ENCODE measurements at regions not wholly inside any gene's neighbourhood (a gene's known extent, or its start where the extent isn't known, plus 50 kb on each side); places are given as distances from the start of the nearest gene placed in this dataset.

DNA sequence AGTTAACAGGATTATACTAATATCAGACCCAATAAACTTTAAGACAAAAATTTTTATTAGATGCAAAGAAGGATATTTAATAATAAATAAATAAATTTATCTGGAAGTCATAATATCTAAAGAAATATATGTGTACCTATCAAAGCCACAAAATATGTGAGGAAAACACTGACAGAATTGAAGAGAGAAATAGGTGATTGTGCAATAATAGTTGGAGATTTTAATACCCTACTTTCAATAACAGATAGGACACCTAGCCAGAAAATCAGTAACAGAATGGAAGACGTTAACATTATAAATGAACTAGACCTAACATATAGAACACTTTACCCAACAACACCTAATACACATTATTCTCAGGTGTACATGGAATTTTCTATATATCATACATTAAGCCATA, 541.4 kb upstream of the SMC2 start:
- Mint-ChIP-seq H3K4me1 (no peaks in the 10 kb centered on the region), H3K27me3 (ENCODE audit: insufficient read depth, low read depth, poor library complexity) (peaks cover 2% of the 10 kb centered on the region), H3K4me3 (no peak overlapping the region), H3K9me3 (peaks cover 93% of the 10 kb centered on the region), H3K27ac (no peak overlapping the region), H3K36me3 (ENCODE audit: low read depth) (peaks cover 23% of the 10 kb centered on the region)
- no peaks in the 10 kb centered on the region for H3K79me2 ChIP-seq (replicated peaks; ENCODE audit: insufficient read depth)
- ATAC-seq = no peak
- H3F3A ChIP-seq (replicated peaks; ENCODE audit: low read depth) = no peaks in the 10 kb centered on the region
- H3K9me2 ChIP-seq (ENCODE audit: insufficient read depth) = no peaks in the 10 kb centered on the region
- no peak overlapping the region for H3K4me2 ChIP-seq
- no peaks in the 10 kb centered on the region for H4K20me1 ChIP-seq (replicated peaks; ENCODE audit: insufficient read depth)
- no peak overlapping the region for H3K4me3 ChIP-seq
- no peak overlapping the region for H3K27ac ChIP-seq (ENCODE audit: low read depth)
- TF ChIP-seq EZH2 (IDR thresholded peaks at IDR 0.05; ENCODE audit: low read depth, unreplicated experiment) (no peak), ZNF331 (CRISPR knock-in tag; IDR thresholded peaks at IDR 0.05; ENCODE audit: low read depth) (no peak), STAT1 (IDR thresholded peaks at IDR 0.05; ENCODE audit: unreplicated experiment) (no peak)
- TF ChIP-seq, protein P1, sequence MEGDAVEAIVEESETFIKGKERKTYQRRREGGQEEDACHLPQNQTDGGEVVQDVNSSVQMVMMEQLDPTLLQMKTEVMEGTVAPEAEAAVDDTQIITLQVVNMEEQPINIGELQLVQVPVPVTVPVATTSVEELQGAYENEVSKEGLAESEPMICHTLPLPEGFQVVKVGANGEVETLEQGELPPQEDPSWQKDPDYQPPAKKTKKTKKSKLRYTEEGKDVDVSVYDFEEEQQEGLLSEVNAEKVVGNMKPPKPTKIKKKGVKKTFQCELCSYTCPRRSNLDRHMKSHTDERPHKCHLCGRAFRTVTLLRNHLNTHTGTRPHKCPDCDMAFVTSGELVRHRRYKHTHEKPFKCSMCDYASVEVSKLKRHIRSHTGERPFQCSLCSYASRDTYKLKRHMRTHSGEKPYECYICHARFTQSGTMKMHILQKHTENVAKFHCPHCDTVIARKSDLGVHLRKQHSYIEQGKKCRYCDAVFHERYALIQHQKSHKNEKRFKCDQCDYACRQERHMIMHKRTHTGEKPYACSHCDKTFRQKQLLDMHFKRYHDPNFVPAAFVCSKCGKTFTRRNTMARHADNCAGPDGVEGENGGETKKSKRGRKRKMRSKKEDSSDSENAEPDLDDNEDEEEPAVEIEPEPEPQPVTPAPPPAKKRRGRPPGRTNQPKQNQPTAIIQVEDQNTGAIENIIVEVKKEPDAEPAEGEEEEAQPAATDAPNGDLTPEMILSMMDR (conservative IDR thresholded peaks at IDR 0.05; ENCODE audit: low read depth in 2 of 2) = no peak
- H2AFZ ChIP-seq = no peak overlapping the region
- no peaks in the 10 kb centered on the region for H3K27me3 ChIP-seq (ENCODE audit: insufficient read depth)
- no peaks in the 10 kb centered on the region for H3K4me1 ChIP-seq (ENCODE audit: insufficient read depth)
- peaks cover 3% of the 10 kb centered on the region; the same call in 1 of the 2 replicates for H3K36me3 ChIP-seq (ENCODE audit: insufficient read depth)
- no peak for DNase-seq (ENCODE audit: low spot score)

DNA sequence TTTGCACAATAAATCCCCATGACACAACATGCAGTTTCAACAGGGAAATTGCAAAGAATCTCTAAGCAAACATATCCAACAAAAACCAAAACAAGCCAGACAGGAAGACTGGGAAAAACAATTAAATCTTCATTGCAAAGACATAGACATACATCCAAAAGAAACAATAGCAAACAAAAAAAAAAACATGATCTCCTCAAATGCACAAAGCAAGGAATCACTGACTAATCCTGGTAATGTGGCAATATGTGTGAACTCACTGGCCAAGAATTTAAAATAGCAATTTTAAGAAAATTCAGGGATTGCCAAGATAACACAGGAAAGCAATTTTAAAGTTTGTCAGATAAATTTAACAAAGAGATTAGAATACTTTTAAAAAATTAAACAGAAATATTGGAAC, 520.1 kb upstream of the SMC2 start:
- Mint-ChIP-seq H3K9me3 (peaks cover 87% of the 10 kb centered on the region), H3K4me3 (no peak overlapping the region)
- TF ChIP-seq CREB1 (CRISPR knock-in tag; IDR thresholded peaks at IDR 0.05; ENCODE audit: low read depth) = no peak
- no peak for TF ChIP-seq JUNB (IDR thresholded peaks at IDR 0.05; ENCODE audit: unreplicated experiment)
- no peak for TF ChIP-seq EZH2 (IDR thresholded peaks at IDR 0.05; ENCODE audit: low read depth, unreplicated experiment)
- TF ChIP-seq POLR2AphosphoS5 (IDR thresholded peaks at IDR 0.05; ENCODE audit: low read depth) = no peak
- TF ChIP-seq ZNF462 (CRISPR knock-in tag; IDR thresholded peaks at IDR 0.05) = no peak
- TF ChIP-seq ZNF114 (CRISPR knock-in tag; IDR thresholded peaks at IDR 0.05) = no peak
- TF ChIP-seq, protein P2, sequence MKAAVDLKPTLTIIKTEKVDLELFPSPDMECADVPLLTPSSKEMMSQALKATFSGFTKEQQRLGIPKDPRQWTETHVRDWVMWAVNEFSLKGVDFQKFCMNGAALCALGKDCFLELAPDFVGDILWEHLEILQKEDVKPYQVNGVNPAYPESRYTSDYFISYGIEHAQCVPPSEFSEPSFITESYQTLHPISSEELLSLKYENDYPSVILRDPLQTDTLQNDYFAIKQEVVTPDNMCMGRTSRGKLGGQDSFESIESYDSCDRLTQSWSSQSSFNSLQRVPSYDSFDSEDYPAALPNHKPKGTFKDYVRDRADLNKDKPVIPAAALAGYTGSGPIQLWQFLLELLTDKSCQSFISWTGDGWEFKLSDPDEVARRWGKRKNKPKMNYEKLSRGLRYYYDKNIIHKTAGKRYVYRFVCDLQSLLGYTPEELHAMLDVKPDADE (IDR thresholded peaks at IDR 0.05) = no peak
- TF ChIP-seq ZNF331 (CRISPR knock-in tag; IDR thresholded peaks at IDR 0.05; ENCODE audit: low read depth) = no peak
- no peak for TF ChIP-seq STAT1 (IDR thresholded peaks at IDR 0.05; ENCODE audit: unreplicated experiment)

More for the DNA sequence above, 520.1 kb upstream of the SMC2 start:
- Histone ChIP-seq H3K36me3 (ENCODE audit: insufficient read depth) (peaks cover 4% of the 10 kb centered on the region), H3K79me2 (replicated peaks; ENCODE audit: insufficient read depth) (no peaks in the 10 kb centered on the region), H3K27ac (ENCODE audit: low read depth) (no peak overlapping the region), H3K4me1 (ENCODE audit: insufficient read depth) (no peaks in the 10 kb centered on the region), H3K27me3 (ENCODE audit: insufficient read depth) (no peaks in the 10 kb centered on the region), H2AFZ (no peak overlapping the region), H4K20me1 (replicated peaks; ENCODE audit: insufficient read depth) (no peaks in the 10 kb centered on the region), H3K4me3 (no peak overlapping the region), H3K4me2 (no peak overlapping the region), H3F3A (replicated peaks; ENCODE audit: low read depth) (no peaks in the 10 kb centered on the region), H3K9me2 (ENCODE audit: insufficient read depth) (no peaks in the 10 kb centered on the region)
- Mint-ChIP-seq H3K27me3 (ENCODE audit: insufficient read depth, low read depth, poor library complexity) (no peaks in the 10 kb centered on the region), H3K36me3 (ENCODE audit: low read depth) (peaks cover 17% of the 10 kb centered on the region), H3K4me1 (no peaks in the 10 kb centered on the region), H3K27ac (no peak overlapping the region)
- DNase-seq (ENCODE audit: low spot score) = no peak
- ATAC-seq = no peak
